ENCODE measurements at regions not wholly inside any gene's neighbourhood (a gene's known extent, or its start where the extent isn't known, plus 50 kb on each side); places are given as distances from the start of the nearest gene placed in this dataset.
"Not testable (repeated sequence)": the region's sequence is repeated elsewhere in the genome, so short reads cannot be mapped to it uniquely, and the experiment has no call there.

- DNase-seq (ENCODE audit: low read depth) = no peak
- H3K4me3 ChIP-seq (ENCODE audit: low read depth, low read length) = no peak overlapping the region
These were observed 339.3 kb upstream of the NUDT12 start for GRCh38 chr5:103901885-103902284.

- DNase-seq (ENCODE audit: low read depth) = no peak
- H3K4me3 ChIP-seq (ENCODE audit: low read depth, low read length) = no peak overlapping the region
These were observed 334.0 kb upstream of the NUDT12 start for GRCh38 chr5:103896593-103896992.

- H3K4me3 ChIP-seq (ENCODE audit: low read depth, low read length) = no peak overlapping the region
- DNase-seq (ENCODE audit: low read depth) = no peak
These were observed 333.1 kb upstream of the NUDT12 start for GRCh38 chr5:103895738-103896137.

GRCh38 chr5:103894882-103895281, 332.3 kb upstream of the NUDT12 start:
- peak; percentile 4 for DNase-seq (ENCODE audit: low read depth)
- H3K4me3 ChIP-seq (ENCODE audit: low read depth, low read length) = no peak overlapping the region

- no peak overlapping the region for H3K4me3 ChIP-seq (ENCODE audit: low read depth, low read length)
- no peak for DNase-seq (ENCODE audit: low read depth)
These were observed 328.6 kb upstream of the NUDT12 start for GRCh38 chr5:103891151-103891550.

GRCh38 chr5:103890313-103890712, 327.7 kb upstream of the NUDT12 start:
- no peak overlapping the region for H3K4me3 ChIP-seq (ENCODE audit: low read depth, low read length)
- no peak for DNase-seq (ENCODE audit: low read depth)

- no peak for DNase-seq (ENCODE audit: low read depth)
- H3K4me3 ChIP-seq (ENCODE audit: low read depth, low read length) = no peak overlapping the region
These were observed 327.1 kb upstream of the NUDT12 start for GRCh38 chr5:103889500-103890209.

GRCh38 chr5:103886826-103887225, 324.2 kb upstream of the NUDT12 start:
- no peak overlapping the region for H3K4me3 ChIP-seq (ENCODE audit: low read depth, low read length)
- DNase-seq (ENCODE audit: low read depth) = no peak

- H3K4me3 ChIP-seq (ENCODE audit: low read depth, low read length) = no peak overlapping the region
- DNase-seq (ENCODE audit: low read depth) = no peak
These were observed 320.6 kb upstream of the NUDT12 start for GRCh38 chr5:103883143-103883542.

- no peak for DNase-seq (ENCODE audit: low read depth)
- no peak overlapping the region for H3K4me3 ChIP-seq (ENCODE audit: low read depth, low read length)
These were observed 319.0 kb upstream of the NUDT12 start for GRCh38 chr5:103881560-103881959.

- H3K4me3 ChIP-seq (ENCODE audit: low read depth, low read length) = no peak overlapping the region
- no peak for DNase-seq (ENCODE audit: low read depth)
These were observed 305.4 kb upstream of the NUDT12 start for GRCh38 chr5:103867857-103868598.

GRCh38 chr5:103866169-103866568, 303.6 kb upstream of the NUDT12 start:
- H3K4me3 ChIP-seq (ENCODE audit: low read depth, low read length) = no peak overlapping the region
- DNase-seq (ENCODE audit: low read depth) = no peak

- no peak overlapping the region for H3K4me3 ChIP-seq (ENCODE audit: low read depth, low read length)
- DNase-seq (ENCODE audit: low read depth) = no peak
These were observed 299.8 kb upstream of the NUDT12 start for GRCh38 chr5:103862398-103862797.

- H3K4me3 ChIP-seq (ENCODE audit: low read depth, low read length) = no peak overlapping the region
- no peak for DNase-seq (ENCODE audit: low read depth)
These were observed 297.7 kb upstream of the NUDT12 start for GRCh38 chr5:103860327-103860726.

GRCh38 chr5:103858367-103858766, 295.8 kb upstream of the NUDT12 start:
- not testable (repeated sequence) for DNase-seq (ENCODE audit: low read depth); H3K4me3 ChIP-seq (ENCODE audit: low read depth, low read length)

- no peak overlapping the region for H3K4me3 ChIP-seq (ENCODE audit: low read depth, low read length)
- no peak for DNase-seq (ENCODE audit: low read depth)
These were observed 288.5 kb upstream of the NUDT12 start for GRCh38 chr5:103851091-103851490.

GRCh38 chr5:103849934-103850333, 287.3 kb upstream of the NUDT12 start:
- peak; percentile 86 for DNase-seq (ENCODE audit: low read depth)
- H3K4me3 ChIP-seq (ENCODE audit: low read depth, low read length) = no peak overlapping the region

- peak; percentile 32 for DNase-seq (ENCODE audit: low read depth)
- H3K4me3 ChIP-seq (ENCODE audit: low read depth, low read length) = no peak overlapping the region
These were observed 284.5 kb upstream of the NUDT12 start for GRCh38 chr5:103847060-103847459.

GRCh38 chr5:103842936-103843335, 280.3 kb upstream of the NUDT12 start:
- no peak for DNase-seq (ENCODE audit: low read depth)
- H3K4me3 ChIP-seq (ENCODE audit: low read depth, low read length) = no peak overlapping the region

GRCh38 chr5:103840600-103840999, 278.0 kb upstream of the NUDT12 start:
- H3K4me3 ChIP-seq (ENCODE audit: low read depth, low read length) = no peak overlapping the region
- DNase-seq (ENCODE audit: low read depth) = peak; percentile 22

- no peak overlapping the region for H3K4me3 ChIP-seq (ENCODE audit: low read depth, low read length)
- DNase-seq (ENCODE audit: low read depth) = no peak
These were observed 271.6 kb upstream of the NUDT12 start for GRCh38 chr5:103834216-103834615.
